HuH-7.5 (cell line): ENCODE measurements at regions not wholly inside any gene's neighbourhood (a gene's known extent, or its start where the extent isn't known, plus 50 kb on each side); places are given as distances from the start of the nearest gene placed in this dataset.

Source experiments
- DNase-seq: peaks from one replicate; pipeline ENCODE4 v3.0.0; 2011; ENCODE audit warnings: low spot score

DNA sequence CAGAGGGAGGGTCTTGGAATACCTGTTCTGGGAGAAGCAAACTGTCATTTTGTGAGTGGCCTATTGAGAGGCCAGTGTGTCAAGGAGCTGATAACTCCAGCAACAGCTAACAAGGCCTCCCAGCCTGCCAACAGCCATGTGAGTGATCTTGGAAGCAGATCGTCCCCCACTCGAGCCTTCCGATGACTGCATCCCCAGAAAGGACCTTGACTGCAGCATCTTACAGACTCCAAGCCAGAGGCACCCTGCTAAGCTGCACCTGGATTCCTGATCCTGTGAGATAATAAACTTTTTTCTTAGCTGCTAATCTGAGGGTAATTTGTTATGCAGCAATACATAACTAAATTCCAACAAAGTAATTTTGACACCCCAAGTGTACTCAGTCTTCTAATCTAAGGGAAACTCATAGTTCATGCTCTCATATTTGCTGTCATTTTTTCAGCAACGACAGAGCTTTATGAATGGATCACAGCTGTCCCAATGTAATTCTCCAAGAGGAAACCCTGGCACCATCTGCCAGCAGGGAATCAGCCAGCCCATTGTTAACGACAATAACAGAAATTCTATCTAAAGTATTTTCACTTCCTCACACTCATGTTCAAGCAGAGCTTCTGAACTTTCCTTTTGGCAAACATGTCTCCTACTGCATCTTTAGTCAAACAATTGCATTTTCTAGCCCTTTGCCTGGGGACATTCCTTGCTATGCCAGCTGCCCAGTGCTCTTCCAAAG, 470.2 kb upstream of the BTBD3 start:
- no peak for DNase-seq

DNA sequence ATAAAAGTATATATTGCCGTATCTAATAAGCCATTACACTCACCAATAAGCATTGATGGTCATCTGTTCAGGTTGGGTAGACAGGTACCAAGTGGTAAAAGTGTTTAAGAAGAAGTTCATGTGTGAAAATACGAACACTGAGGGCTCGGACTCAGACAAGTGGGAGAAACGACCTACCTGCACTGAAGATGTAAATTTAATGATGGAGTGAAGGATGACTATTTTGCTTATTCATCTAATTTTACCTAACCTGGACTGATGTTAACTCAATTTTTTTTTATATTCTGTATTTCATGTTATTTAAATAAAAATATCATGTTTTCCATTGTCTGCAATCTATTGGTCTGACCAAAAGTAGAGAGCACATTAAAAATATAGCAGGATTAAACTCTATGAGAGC, 469.1 kb upstream of the BTBD3 start:
- DNase-seq = no peak

DNA sequence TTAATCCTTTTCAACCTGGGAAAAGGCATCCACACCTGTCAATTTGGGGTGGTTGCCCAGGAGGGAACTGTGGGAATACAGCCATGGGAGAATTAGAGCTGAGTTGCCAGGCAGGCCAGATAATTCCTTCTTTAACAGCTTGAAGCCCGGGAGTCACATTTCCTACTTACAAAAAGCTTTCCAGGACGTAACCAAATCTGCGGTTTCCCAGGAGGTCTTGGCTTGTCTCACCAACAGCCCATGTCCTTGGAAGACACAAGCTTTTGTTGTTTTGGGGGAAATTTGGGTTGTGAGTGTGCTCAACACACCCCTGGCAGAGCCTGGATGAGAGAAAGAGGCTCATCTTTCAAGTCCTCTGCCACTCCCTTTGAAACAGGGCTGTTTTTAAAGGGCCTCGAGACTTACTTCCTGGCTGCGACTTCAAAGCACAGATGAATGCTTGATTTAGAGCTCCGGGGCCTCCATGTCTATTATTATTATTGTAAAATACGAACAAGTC, 465.9 kb upstream of the BTBD3 start:
- DNase-seq = no peak

DNA sequence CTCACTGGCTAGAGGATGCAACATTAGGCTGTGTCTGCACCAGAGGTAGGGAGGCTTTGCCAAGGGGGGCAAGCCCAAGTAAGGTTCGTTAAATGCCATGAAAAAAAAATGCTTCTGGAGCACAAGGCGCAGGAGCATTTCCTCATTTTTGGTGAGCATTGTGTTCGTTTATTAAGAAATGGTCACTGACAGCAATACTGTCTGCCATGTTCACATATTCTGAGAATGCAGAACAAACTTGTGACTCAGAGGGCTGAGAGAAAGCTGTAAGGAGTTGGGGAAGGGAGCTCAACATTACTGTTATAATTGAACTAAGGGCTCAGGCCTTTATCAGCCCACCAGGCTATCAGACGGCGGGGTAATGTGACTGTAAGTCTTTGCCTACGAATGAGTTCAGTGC, 465.4 kb upstream of the BTBD3 start:
- DNase-seq = no peak

DNA sequence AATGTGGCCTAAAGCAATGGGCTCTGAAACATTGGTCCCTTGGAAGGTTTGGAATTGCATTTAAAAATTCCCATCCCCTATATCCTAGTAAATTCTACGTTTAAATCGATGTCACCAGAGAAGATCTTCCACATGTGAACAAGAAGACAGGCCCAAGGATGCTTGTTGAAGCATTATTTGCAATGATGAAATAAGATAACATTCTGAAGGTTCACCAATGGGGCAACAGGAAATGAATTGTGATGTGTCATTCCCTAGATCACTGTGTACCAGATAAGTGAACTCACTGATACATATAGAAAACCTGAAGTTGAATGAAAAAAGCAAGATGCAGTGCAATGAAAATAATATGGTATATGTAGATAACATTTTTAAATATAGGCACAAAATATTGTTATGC, 464.3 kb upstream of the BTBD3 start:
- no peak for DNase-seq

DNA sequence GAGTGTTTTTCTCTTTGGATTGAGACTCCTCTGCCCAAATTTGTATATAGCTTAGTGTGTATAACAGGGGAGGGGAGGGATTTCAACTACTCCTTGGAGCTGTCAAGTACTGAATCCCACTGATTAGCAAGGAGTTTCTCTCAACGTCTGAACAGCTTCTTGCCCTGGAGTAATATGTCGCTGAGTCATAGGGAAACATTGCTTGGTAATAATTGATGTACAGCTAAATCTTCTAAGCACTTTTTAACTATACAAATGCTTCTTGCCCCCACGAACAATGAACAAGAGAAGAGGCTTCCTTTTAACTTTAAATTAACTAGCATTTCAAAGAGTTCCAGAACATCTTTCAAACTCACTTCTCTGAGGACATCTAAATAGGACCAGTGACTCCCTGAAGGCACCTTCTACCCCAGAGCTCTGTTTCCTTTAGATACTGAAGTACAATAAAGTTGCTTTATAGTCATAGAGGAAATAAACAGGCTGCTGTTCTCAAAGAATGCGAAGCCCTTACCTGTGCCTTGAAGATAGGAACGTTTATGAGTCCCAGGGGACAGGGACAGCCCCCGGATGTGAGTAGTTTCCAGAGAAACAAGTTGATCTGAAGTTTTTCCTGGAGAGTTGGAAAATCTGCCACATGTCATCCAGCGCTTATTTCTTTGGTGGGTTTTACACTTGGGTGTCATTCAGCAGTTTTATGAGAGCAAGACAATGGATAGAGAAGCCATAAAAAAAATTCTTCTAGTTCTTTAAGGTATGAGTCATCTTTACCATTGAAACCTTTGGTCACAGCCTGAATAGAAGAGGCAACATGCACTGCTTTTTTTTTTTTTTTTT, 462.5 kb upstream of the BTBD3 start:
- DNase-seq = no peak

DNA sequence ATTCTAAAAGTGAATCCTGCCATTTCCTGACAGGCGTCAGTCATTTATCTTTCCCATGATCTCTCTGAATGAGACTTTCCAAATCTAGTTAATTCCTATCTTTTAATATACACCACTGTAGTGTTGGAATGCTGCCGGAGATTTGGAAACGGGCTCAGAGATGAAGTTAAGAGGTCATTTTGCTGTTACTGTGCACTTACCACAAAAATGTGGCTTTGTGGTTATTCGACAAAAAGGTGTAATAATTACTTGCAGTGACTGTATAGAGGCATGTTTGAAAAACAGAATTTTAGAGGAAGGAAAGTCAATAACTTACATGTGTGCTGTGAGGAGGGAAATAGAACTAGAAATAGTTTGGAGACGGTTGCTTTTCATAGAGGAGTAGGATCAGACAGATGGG, 460.2 kb upstream of the BTBD3 start:
- no peak for DNase-seq

DNA sequence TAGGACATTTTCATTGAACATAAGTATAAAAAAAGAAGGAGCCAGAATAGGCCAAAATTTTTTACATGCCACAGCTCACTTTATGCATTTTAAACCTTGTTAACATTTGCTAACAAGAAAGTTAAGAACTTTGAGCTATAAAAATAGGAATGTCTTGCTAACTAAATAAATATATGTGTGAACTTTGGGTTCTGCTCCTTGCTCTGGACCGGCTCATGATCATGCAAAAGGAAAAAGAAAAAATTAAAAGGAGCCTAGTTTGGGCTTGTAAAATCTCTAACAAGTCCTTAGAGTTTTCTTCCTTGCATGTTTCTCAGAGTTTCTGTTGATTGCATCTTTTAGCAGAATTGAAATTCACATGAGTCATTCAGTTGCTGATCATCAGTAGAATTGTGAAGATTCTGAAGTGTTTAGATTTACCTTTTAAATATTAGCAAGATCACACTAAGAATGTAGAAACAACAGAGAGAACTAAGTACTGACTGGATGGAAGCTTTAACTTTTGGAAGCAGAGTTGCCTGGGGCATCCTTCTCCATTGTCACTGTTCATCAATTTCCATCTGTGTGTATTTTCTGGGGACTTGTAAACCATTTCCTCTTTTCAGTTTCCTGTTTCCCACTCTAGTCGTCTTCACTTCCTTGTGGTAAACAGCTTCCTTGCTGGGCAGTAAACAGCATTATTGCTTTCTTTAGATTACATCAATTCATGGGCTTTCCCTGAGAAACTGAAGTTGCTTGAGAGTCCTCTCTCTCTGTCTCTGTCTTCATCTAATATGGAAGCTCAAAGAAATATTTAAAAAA, 458.4 kb upstream of the BTBD3 start:
- DNase-seq = no peak

DNA sequence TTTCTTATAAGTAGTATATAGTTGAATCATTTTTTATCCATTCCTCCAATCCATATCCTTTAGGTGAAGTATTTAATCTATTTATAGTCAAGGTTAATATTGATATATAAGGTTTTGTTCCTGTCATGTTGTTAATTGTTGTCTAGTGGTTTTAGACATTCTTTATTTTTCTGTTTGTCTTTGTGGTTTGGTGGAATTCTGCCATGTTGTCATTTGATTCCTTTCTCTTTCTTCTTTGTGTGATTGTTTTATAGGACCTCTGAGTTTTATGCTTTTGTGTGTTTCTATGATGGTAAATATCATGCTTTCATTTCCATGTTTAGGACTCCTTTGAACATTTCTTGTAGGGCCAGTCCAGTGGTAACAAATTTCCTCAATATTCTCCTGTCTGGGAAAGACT, 450.3 kb upstream of the BTBD3 start:
- no peak for DNase-seq

DNA sequence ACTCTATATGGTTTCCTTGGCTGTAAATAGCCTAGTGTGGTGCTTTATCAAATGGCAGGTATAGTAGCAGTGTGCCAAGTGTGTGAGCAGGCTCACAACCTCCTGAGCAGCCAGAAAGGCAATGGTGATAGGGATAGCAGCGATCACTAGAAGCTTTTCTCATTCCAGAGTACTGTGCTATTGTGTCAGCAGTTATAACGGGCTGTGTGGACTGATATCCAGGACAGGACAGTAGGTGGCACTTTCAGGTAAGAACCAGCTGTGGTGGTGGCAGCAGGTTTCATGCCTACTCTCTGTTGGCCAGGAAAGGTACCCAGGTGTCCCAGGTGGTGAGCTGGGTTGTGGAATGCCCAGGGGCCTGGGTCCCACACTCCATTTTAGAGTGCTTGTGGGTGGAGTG, 448.8 kb upstream of the BTBD3 start:
- DNase-seq = no peak

DNA sequence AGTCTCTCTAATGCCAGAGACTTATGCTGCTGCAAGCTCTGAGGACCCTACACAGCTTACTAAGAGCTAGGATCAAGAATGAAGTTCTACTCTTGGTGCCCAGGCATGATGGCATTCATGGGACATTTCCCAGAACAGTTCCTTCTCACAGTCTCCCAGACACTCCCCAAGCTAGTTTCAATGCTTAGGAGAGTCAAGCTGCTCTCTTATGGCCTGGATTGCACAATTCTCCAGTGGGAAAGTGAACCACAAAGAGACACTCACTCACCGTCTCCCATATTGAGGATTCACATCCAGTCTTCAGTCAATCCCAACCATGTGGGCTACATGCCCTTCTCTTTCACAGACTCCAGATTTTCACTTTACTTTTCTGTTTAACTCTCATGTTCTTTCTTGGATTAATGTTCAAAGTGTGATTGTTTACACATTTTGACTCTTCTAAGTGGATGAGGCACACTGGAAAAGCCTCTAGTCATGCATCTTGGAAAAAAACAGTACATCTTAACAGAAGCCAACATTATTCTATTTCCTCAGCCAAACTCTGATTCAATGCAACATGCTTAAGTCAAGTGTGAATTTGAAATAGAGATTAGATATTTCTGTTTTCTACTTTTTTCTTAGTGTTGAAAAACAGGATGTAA, 447.8 kb upstream of the BTBD3 start:
- DNase-seq = no peak

DNA sequence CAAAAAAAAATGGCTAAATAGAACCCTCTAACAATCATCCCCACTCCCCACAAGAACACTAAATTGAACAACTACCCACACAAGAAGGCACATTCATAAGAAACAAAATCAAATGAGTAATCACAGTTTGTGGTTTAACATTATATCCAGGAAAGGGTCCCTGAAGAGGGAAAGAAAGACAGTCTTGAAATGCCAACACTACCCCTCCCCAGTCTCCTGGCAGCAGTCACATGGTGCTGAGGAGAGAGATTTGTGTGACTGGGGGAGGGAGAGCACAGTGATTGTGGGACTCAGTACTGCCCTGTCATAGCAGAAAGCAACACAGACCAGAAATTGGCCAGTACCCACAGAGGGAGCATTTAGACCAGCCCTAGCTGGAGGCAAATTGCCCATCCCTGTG, 443.7 kb upstream of the BTBD3 start:
- no peak for DNase-seq

DNA sequence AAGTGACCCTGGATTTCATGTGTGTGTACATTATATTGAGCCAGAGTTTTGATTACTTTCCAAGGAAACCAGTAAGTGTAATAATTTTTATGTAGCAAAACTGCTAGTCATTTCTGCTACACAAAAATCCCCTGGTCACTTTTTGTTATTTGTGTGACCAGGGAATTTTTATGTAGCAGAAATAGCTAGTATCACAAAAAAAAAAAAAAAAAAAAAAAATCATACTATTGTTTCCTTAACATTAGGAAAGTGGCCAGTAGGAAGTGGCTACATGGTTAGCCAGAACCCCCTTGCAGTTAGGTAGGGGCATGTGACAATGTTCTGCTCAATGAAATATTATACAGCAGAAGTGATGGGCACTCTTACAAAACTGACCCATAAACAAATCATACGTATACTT, 434.0 kb upstream of the BTBD3 start:
- no peak for DNase-seq

DNA sequence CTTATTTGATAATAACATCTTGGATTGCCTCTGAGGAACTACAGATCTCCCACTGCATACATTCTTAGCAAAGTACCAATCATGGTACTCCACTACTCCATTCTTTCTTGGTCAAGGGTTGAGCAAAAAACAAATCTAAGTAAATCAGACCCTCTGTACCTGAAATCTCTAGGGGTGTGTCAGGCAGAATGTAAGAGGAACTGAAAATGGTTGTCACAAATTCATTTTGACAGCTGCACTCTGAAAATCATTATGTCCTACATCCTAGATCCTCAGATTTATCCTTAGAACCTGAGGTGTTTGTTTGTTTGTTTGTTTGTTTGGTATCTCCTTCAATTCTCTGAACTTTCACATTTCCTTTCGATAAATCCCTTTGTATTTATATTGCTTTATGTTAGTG, 433.2 kb upstream of the BTBD3 start:
- no peak for DNase-seq

DNA sequence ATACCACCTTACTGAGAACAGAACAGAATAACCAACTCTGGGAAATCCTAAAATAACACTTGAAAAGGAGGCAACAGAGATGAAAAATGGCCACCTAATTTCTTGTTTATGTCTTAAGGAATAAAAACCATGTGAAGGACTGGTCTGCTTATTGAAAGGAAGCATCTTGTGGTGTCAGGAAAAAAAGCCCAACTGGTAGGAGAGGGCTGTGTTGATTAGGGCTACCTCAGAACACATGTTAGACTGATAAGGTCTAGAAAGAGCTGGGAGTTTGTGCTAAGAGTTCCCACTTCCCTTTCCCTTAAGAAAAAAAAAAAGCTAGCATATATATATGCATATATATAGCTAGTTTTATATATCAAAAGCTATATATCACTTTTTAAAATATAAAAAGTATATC, 425.3 kb upstream of the BTBD3 start:
- no peak for DNase-seq

DNA sequence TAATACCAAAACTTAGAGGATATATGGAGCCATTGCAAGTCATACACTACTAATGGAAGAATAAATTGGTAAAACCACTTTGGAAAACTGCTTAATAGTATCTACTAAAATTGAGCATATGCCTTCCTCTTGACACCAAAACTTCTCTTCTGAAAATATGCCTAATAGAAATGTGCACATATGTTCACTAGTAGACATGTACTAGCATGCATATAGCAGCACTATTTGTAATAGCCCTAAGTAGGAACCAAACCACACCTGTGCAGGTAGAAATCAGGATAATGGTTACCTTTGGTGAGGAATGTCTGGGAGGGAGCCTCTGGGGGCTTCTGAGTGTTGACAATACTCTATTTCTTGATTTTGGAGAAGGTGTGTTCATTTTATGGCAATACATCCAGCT, 424.8 kb upstream of the BTBD3 start:
- no peak for DNase-seq

DNA sequence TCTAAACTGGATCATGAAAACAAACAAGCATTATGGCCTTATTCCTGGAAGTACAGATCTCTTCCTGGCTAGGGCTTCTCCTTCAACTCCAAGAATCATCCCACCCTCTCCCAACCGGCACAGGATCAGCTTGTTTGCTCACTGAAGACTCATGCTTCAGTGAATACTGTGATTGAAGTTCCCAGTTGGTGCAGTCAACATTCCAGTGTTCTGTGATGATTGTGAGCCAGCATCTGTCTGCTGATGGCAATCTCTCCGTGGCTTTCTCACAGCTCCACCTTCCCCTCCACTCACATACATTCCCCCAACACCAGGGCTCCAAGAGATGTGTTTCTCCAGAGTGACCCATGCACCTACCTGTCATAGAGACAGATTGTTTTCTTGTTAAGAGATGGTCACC, 421.3 kb upstream of the BTBD3 start:
- DNase-seq = no peak

DNA sequence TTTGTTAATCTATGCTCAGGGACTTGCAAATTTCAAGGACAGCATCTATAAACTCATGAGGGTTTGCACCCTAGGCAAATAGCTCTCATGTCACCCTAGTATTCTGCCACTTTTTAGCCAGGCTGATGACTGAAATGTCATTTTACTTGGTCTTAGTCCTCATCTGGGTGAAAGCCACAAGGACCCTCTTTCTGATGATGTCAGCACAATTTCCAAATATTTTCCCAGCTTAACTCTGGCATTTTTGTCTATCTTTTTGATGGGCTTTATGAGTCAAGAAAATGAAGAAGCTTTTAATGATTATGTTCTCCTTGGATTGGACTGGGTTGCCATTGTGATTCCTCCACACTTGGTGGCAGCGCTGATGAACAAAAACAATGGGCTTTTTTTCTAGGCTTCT, 420.1 kb upstream of the BTBD3 start:
- DNase-seq = no peak

DNA sequence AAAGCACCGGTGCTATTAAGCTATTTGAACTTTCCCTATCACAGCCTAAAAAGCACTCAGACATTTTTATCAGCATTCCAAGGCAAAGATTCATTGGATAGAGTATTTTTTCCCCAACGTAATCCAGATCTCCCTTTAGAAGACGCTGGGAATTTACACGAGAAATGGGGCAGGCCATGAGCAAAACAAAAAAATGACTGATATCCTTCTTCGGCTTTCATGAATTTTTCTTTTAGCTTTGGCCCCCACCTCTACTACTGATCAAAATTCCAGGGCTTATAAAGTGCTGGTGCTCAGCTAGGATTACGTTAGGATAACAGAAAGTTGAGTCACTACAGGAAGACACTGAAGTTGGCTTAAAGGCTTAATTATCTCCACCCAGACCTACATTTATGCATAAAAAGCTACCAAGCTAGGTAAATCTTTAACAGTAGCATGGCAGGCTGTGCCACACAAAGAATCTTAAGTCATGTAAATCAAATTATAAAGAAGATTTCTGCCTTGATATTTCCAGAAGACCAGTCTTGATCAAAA, 418.5 kb upstream of the BTBD3 start:
- no peak for DNase-seq

DNA sequence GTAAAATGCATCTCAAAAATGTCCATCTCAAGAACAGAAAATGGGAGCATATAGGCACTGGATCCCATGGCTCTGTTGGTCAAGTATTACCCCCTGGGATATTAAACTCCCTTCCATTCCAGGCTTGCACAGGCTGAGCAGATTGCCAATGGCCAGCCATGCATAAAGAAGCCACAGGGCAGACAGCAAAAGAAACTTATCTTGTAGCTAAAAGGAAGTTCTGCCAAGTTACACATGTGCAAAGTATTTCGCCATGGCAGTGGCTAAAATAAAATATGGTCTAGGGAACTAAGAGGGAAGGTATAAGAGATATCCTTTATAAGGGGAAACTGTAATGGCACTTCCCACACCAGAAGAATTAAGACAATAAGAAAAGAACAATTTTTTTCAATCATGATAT, 415.6 kb upstream of the BTBD3 start:
- DNase-seq = no peak

DNA sequence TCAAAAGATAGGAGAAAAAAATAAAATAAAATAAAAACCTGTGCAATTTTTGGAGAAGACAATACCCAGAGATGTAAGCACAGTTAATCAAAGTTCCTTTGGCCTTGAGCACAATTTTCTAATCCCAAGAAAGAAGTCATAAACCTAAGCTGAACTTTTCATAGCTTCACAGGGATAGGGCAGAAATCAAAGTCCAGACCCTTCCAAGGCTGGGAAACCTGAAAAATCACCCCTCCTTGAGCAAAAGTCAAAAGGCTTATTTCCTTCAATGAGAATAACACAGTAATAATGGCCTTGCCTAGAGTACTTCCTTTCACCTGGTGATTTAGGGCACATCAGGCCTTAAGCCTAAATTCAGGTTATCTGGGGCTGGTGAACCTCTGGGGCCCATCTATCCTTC, 415.0 kb upstream of the BTBD3 start:
- DNase-seq = no peak

DNA sequence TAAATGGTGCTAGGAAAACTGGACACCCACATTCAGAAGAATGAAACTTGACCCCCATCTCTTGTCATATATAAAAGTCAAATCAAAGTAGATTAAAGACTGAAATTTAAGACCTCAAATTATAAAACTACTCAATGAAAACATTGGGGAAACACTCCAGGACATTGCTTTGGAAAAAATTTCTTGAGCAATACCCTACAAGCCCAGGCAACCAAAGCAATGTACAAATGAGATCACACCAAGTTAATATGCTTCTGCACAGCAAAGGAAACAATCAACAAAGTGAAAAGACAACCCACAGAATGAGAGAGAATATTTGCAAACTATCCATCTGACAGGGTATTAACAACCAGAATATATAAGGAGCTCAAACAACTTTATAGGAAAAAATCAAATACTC, 407.9 kb upstream of the BTBD3 start:
- DNase-seq = no peak
